ENCODE measurements at regions not wholly inside any gene's neighbourhood (a gene's known extent, or its start where the extent isn't known, plus 50 kb on each side); places are given as distances from the start of the nearest gene placed in this dataset.

DNA sequence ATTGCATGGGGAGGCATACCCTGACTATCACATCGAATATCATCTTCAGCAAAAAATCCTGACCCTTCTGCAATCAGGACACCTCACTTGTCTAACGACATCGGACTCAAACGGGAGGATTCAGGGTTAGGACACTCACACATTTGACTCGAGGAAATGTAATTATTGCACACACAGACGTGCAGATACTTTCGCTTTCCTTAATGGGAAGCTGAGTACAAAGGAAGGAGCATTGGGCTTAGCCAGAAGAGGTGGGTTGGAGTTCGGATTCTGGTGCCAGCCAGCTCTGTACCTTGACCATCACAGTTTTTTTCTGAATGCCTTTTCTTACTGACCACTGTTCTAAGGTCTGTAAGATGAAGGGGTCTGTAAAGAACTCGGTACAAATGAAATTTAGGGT is 260.4 kb downstream of the GALC start:
- no peak for DNase-seq (ENCODE audit: low read depth)

DNA sequence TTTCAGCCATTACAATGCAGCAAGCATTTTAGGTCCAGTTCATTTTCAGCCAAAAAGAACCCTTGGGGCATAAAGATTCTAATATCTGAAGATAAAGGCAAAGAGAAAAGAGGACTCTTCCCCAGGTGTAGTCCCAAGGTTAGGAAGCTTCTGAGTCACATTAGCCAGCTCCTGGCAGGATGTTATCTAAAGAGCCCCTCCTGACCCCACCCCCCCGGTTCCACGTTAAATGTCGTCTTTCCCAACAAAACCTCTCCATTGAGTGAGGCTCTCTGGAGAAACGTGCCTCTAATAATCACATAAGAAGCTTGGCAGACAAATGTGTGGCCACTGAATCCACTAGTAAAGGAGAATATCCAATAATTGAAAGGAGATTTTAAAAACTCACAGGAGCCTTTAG is 267.7 kb downstream of the GALC start:
- DNase-seq (ENCODE audit: low read depth), result no peak

DNA sequence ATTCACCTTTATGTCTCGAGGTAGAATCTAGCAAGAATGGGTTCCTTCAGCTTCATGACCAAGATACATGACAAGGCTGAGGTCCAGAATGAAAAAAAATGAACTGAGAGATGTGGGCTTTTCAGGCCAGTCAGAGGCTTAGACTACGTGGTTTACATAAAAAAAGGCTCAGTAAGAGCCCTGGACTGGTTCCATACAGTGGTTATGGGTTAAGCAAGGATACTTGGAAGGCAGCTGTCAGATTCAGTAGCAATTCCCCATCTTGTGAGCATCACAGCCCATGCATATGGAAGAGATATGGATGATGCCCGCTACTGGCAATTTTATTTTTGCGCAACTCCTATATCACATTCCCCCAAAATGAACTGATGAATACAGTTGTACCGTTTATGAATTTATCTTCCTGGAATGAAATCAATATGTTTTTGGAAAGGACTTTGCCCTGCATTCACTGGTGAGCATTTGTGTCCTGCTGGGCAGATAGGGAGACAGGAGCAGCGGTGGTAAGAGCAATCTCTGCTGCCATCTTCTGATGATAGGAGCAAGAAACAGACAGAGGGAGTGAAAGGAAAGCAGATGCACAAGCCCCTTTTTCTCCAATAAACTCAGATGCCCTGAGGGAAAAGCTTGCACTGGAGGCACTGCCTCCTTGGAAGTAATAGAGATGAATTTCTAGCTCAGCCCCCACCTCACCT is 280.4 kb downstream of the GALC start:
- no peak for DNase-seq (ENCODE audit: low read depth)

DNA sequence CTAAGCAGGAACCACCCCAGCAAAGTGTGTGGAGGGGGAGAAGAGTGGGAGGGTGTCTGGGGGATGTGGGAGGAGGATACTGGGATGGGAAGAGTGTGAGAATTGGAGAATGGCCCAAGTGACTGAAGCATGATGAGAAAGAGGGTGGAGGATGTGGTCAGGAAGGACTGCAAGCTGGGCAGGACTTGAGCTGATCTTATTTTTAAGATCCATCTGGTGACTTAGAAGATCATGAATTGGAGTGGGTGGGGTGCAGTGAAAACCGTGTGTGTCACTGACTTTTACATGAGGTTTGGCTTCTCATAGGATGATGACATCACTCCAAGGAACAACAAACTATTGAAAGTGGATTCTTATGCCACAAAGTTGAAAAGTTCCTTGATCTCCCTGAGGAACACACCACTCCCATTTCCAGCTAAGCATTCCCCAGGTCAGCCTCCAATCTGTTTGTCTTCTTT is 287.5 kb downstream of the GALC start:
- DNase-seq (ENCODE audit: low read depth), result no peak

DNA sequence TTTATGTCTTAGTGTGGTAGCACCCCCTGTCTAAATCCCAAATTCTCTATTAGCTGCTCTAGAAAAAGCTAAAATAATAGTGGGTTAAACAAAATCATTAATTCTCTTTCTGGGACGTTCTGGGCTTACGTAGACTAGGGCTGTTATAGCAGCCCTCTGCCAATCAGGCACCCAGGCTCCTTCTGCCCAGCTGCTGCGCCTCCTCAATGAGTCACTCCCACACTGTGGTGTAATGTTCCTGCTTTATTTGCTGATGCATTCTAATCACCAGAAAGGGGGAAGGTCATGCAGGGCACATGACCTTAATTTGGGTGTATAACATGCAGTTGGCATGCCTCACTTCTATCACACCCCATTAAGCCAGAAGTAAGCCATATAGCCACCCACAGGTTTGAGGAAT is 294.5 kb downstream of the GALC start:
- DNase-seq (ENCODE audit: low read depth), result no peak

DNA sequence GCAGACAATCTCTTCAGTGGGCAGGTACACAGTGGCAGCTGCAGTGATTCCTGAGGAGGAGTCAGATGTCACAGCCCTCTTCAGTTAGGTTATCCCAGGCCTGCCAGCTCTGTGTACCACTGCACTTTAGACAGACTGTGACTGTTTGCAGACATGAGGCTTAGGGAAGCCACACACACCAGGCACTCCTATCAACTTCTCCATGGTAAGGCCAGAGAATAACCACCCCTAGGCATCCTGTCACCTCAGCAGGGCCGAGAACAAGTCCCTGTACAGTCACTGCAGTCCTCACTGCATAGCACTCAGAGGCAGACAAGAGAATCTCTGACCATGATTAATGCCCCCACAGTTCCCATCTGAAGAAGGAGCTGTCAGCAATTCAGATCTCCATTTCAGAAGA is 296.5 kb downstream of the GALC start:
- no peak for DNase-seq (ENCODE audit: low read depth)

DNA sequence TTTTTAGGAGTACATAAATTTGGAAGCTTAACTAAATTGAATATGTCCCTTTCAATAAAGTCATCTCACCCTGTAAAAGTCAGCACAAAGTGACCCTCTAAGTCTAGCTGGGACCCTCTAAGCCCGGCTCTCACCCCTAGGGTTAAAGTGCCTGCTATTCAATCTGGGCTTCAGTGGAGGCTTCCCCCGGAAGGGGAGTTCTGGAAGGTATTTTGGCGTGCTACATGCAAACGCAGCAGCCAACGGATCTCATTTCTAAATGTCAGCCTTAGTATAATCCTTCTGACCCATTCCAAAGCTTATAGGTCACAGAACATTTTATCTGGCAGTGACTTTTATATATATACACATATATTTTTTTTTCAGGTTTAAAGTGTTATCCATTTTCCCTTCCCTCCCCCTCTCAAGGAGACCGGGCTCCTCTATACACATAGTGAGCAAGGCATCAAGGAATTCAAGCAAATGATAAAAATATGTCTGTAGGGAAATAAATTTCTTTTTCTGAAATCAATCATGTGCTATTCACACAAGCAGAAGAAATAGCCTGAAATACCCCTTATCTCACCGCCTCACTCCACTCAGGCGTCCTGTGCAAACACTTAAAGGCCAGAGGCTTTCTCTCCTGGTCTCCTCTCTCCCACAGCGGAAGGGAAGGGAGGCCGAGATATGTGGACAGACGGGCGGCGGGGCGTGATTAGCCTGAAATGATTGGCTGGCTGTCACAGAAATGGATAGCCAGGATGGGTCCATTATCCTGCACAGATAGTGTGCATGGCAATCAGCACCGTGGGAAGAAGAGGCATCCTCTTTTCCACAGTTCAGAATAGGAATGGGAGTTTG is 301.7 kb downstream of the GALC start:
- no peak for DNase-seq (ENCODE audit: low read depth)

DNA sequence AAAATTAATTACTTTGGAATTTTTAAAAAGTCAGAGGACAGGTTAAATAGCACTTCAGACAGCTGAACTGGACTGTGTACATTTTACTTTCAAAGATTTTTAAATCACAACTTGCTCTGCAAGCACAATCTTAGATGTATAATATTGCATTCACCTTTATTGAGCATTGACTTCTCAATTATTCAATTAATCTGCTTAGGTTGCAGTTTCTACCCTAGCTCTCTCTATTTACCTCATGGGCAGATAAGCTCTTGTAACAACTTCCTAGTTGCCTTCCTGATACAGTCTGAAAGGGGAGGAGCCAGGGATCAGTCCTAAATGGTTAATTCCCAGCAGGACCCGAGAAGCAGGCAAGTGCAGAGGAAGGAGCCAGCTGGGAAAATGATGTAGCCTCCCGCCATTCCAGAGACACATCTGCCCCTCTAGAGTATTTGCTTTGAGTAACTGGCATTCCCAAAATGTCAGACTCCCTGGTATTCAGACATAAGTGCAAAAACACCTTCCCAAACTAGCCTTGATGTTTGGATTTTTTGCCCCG is 302.8 kb downstream of the GALC start:
- no peak for DNase-seq (ENCODE audit: low read depth)

DNA sequence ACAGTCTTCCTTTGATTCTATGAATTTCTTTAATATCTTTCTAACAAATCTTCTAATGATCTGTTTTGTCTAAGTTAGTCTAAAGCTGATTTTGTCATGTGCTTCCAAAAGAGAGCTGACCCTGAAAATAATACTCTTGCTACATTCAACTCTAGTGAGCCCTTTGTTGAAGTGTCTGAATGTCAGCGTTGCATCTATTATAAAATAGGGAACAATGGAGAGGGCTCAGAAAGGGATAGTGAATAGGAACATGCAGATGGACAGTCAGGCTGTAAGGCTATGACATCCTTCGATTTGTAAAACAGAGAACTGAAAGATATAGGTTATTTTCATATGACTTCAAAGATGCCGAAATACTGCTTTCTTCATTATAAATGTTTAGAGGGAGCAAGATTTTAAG is 304.5 kb downstream of the GALC start:
- no peak for DNase-seq (ENCODE audit: low read depth)

DNA sequence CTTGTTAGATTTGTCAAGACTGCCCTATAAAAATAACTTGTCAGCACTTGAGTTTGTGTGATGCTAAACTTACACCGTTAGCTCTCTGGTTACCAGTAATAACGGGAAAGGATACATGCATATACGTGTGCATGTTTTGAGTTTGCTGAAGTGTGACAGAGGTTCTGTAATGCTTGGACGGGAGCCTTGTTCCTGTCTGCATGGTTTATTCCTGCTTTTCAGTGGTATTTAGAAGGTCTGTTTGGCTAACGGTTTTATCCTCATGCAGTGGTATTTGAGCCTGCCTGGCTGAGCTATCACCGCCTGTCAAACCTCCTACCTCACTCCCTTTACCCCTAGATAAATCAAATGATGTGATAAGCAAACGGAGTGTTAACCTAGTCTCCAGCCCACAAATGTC is 305.6 kb downstream of the GALC start:
- DNase-seq (ENCODE audit: low read depth), result no peak

DNA sequence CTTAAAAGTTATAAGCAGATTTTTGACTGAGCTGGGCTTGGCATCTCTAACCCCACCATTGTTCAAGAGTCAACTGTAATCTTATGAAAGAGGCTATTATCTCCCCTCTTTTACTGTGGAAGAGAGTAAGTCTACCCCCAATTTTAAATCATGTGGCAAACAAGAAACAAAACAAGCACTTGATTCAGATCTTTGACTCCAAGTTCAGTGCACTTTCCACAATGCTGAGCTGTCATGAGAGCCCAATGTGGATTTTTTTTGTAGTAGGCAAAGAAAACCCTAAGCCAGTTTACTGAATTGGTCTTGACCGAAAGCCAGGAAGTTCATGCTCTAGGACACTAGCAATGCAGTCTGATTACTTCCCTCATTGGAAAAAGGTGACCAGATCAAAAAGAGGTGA is 306.2 kb downstream of the GALC start:
- DNase-seq (ENCODE audit: low read depth), result no peak

DNA sequence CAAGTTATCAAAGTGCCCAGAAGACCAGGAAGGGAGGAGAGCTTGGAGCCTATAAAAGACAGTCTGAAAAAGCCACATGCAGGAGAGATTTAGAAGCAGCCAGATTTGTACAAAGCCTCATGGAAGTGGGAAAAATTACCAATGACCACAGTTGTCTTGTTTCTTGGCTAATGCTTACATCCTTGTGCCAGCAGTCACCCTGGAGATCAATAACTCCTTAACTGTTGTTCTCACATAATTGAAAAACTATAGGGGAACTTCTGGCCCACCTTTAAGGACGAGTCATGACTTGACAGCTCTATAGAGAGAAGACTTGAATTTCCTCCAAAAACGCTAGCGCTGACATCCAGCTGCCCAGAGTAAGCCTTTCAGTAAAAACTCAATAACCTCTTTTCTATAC is 313.1 kb downstream of the GALC start:
- no peak for DNase-seq (ENCODE audit: low read depth)

DNA sequence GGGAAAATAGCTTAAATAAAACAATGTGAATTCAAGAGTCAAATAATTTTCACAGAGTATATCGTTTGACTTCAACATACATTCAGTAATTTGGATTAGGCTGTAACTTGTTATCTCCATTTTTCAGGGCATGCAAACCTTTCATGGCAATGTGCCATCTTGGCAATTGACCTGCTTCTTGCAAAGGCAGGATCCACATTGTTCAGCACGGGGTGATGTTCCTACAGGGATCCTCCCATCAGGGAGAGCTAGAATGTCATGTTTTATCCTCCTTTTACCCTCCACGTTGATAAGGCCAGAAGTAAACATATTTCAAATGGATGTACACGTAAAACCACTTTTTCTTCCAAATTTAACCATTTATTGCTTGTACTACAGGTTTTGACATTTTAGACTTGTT is 314.4 kb downstream of the GALC start:
- DNase-seq (ENCODE audit: low read depth), result no peak

DNA sequence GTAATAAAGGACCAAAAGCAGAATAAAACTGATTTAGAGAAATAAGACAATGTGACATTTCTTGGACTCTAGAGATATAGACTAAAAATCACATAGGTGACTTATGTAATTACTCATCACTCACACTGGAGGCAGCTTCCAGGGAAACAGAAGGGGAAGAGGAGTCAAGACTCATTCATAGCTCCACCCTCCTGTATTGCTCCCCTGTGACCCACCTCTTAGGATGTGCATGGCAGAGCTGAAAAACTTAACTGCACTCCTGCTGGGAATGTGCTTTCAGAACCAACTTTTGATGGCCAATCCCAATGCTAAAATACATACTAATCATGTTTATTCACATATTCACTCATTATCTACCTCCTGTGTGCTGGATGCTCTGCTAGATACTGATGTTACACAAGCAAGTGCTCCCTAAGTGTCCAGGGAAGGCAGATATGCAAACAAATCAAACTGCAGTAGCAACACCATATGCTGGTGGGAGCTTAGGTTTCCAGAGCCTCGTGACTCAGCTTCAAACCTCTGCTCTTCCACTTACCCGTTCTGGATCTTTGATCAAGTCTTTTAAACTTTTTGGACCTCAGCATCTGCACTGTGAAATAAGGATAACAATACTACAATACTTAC is 316.1 kb downstream of the GALC start:
- no peak for DNase-seq (ENCODE audit: low read depth)

DNA sequence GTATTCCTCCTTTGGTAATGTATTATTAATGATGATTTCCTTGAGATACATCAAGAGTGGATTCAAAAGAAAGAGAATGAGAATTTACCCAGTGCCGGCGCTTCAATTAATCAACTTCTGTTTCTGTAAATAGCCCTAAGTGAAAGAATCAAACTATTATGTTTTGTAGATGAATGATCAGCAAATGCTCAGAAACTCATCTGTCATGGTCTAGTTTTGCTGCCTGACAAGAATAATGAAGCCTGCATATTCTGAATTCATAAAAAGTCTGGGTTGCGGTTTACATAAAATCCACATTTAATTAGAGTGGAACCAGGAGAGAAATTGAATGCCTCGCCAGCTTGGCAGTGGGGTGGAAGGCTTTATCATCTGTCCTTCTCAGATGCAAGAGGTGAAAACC is 325.3 kb downstream of the GALC start:
- no peak for DNase-seq (ENCODE audit: low read depth)

DNA sequence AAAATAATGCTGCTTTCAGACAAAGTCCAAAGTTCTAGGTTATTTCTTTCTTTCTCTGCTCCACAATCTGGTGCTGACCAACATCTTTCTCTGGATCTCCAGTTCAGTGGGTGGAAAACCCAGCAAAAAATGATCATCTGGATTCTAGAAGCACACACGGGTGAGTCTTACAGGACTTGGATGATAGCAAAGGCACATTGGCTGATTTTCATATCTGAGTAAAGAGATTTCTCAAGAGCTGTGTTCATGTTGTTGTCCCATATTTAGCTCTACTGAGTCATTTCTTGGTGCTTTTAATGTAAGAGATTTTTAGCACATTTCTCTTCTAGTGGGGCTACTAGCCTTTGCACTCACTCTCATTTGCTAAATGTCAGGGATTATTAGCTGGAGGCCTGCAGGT is 336.7 kb downstream of the GALC start:
- no peak for DNase-seq (ENCODE audit: low read depth)

DNA sequence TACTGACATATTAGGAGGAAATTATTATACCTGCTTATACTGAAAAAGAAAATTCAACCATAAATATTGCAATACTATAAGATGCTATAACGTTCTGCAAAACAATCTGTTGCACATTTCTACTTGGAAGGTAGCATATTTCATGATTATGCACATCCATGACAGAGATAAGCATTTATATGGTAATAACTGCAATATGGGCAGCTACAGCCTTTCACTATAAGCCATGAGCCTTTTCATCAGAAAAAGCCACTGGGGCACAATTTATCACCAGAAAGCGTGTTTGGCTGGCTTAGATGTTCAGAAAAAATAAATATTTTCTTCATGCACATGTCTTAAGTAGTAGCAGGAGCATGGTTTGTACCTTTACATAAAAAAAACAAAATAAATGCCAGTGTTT is 340.7 kb downstream of the GALC start:
- no peak for DNase-seq (ENCODE audit: low read depth)

DNA sequence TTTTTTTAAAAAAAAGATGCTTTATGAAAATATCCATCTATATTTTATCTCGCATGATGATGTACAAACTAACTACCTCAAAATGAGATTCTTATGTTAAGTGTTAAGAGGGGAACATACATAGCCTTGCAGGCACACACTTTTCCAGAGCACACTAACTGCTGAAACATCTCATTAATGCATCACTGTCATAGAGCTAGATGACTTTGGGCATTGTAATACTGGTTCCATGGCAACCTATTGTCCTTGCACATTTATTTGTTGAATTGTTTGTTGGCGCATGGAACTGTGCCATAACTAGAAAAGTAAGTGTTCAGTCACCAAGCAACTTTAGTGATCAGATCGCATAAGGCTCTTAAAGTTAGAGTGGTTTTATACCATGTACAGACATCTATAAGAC is 348.3 kb downstream of the GALC start:
- no peak for DNase-seq (ENCODE audit: low read depth)

DNA sequence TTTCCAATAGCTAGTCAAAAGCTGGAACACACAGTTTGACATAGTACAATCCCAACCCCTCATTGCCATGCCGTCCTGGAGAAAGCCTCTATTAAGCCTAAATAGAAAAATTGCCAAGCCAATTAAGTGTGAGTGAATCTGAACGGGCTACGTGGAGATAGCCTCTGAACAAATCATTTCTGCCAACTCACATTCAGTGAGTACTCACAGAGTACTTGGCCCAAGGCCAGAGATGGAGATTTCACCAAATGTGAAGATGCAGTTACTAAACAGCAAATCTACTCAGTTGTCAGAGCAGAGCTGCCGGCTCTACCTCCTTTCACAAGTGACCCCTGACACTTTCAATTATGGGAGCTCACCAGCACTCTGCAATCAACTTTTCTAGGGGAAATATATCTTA is 350.0 kb downstream of the GALC start:
- DNase-seq (ENCODE audit: low read depth), result no peak

DNA sequence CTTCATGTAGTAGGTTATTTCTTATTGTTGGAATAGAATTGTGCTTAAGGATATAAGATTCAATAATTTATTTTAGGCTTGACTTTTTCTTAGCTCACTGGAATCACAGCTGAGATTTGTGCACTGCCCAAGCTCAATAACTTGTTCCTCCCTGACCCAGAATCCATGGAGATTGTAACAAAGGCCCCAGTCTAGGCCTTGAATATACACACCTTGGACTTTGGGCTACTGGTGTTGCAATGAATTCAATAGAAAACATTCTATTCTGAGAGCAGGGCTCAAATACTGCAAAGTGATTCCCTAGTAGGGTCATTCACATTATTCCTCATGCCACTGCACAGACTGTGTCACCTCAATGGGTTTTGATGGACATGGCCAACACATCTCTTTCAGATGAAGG is 352.4 kb downstream of the GALC start:
- DNase-seq (ENCODE audit: low read depth), result no peak

DNA sequence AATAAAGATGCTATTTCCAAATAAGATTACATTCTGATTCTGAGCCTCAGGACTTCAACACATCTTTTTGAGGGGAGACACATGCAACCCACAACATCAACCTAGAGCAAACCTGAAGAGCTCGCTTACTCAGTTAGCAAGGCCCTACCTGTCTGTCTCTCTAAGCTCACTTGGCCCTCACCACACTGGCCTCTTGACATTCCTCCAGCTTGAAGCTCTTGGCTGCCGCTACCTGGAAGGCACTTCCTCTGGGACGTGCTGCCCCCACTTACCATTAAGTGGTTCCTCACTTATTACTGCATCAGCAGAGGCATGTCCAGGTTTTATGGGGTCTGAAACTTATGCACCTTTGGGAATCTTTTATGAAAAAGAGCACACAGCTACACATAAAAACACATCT is 354.8 kb downstream of the GALC start:
- DNase-seq (ENCODE audit: low read depth), result no peak

DNA sequence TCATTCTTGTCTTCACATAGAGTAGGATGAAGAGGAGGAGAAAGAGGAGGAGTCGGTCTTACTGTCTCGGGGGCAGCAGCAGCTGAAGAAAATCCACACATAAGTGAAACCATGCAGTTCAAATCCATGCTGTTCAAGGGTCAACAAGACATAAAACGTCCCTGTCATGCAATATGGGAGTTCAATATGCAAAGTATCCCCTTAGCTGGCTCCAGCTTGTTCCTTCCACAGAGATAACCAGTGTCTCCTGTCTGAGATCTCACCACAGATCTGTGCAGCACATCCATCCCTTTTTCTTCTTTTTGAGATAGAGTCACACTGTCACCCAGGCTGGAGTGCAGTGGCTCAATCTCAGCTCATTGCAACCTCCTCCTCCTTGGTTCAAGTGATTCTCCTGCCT is 357.5 kb downstream of the GALC start:
- DNase-seq (ENCODE audit: low read depth), result no peak

DNA sequence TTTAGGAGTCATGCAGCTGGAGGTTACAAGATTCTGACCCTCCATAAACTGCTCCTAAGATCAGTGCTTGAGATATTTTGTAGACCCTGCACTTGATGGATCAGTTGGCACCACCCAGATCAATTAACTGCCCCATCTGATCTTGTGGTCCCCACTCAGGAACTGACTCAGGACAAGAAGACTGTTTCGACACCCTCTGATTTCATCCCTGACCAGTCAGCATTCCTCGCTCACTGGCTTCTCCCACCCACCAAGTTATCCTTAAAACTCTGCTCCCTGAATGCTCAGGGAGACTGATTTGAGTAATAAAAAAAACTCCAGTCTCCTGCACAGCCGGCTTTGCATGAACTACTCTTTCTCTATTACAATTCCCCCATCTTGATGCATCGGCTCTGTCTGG is 360.2 kb downstream of the GALC start:
- DNase-seq (ENCODE audit: low read depth), result no peak

All from RPMI7951 (cell line).